ENCODE measurements at regions not wholly inside any gene's neighbourhood (a gene's known extent, or its start where the extent isn't known, plus 50 kb on each side); places are given as distances from the start of the nearest gene placed in this dataset.

DNA sequence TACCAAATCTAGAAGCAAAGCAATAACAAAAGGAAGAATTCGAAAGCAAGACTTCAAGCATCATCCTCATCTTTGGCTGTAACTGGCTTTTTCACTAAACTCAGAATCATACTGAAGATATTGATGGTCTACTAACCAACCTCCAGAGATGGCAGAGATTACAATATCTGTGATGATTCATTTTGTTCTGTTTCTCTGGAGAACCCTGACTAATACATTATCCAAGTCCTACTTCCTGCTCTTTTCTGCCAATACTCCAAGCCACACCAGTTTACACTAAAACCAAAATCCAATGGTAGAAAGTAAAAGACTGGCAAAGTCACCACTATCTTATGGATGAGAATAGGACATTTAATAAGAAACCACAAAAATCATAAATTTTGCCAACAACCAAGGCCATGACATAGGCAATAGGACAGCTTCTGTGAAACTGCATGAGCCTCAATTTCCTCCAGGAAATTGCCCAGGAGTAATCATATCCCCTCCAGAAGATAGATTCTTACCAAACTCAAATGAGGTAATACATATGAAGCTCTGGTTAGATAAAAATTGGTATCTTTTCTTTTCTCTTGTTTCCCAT is 159.8 kb downstream of the METTL4 start:
- DNase-seq = no peak

DNA sequence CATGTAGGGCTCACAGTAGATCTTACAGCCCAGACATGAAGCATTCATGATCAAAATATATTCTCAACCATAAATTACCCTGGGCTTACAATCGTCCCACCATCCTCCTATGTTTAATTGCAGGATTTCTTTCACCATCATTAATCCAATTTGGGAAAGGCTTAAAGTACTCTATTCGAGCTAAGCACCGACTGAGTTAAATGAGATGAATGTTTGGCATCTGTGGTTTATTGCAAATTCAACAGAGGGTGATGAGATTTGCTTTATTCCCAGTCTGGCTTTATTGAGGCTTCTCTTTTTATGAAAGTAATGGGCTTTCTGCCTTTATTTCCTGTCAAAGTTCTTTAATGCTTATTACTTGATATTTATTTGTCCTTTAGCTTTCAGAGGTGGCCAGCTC is 159.0 kb downstream of the METTL4 start:
- no peak for DNase-seq

DNA sequence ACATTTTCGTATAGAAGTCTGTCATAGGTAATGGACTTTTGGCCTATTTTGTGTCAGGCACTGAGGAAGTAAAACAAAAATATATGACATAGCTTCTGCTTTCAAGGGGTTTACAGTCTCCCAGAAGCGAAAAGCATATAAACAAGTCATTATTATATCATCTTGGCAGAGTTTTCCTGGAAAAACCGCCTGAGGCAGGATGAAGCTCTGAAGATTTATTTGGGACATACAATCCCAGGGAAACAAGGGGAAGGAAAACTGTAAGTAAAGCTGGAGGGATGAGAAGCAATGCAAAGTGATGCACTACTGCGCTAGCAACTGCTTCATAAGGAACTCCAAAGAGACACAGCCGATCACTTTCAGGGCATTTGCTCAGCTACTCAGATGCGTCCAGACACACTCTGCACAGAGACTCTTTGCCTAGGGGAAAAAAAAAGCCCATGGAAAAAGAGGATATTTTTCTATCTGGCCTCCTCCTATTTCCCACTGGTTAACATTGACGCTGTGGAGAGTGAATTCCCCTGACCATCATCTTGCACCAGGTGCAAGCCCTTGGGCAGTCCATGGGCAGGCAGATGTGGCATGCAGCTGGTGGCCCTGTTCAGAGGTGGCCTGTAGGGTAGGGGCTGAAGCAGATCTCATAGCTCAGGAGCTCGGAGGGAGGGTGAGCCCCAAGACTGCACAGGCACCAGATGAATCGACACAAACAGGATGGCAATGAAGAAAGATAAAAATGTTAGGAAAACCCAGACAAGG is 158.1 kb downstream of the METTL4 start:
- DNase-seq = no peak

DNA sequence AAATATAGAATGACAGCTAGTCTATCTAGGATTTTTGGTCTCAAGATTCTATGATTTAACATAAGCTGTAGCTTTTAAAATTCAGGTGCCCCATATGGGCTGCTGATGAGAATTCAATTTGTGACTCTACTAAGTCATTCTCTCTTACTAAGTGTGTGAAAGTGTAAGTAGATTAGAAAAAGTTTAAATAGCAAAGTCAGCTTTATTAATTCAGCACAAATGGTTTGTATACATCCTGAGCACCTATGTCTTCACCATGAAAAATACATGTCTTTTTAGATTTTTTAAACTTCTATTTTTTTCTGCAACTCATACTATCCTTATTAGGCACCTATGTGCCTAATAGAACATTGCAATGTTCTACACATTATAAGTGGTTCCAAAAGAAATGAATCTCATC is 157.1 kb downstream of the METTL4 start:
- no peak for DNase-seq

DNA sequence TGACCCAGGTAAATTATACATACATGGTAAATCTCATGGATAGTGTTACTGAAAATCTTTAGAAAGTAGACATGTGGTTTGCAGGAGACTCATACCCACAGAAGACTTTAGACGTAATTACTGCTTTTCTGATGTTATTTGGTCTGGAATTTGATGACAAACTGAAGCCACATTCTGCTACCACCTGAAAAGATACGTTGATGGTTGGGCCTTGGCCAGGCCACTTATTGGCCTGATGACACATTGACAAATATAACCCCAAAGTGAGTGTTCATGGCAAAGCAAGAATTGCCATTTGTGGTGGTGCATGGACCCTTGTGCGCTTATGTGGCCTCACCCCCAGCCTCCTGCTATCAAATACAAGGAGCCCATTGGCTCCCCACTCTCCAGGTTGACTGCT is 155.6 kb downstream of the METTL4 start:
- DNase-seq = no peak

DNA sequence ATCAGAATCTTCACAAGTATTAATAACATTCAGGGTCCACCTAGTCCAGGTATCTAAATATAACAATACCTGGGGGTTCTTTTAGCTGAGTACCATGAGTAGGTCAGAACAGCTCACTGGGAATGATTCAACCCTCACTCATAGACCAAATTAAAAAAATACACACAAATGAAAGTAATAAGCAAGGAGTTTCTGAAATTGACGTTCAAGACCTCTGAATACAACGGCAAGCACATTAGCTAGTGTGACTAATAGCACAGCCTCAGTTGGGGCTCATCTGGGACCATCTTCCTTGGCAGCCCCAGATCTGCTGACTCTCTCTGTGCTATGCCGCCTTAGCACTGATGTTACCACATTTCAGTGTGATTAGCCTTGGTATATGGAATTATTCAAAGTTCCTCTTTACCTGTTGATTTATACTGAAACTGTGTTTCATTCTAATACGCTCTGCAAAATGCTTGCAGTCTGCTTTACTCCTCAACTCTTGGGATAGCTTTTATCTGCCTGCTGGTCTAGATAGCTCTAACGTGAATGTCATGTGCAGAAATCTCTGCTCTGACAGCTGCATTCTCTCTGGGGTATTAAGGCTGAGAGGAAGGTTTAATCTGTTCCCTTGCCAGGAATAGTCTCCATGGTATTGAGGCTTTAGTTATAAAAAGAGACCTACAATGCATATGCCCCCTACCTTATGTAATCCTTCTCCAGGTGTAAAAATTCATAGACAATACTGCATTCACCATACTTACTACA is 153.3 kb downstream of the METTL4 start:
- DNase-seq = no peak

DNA sequence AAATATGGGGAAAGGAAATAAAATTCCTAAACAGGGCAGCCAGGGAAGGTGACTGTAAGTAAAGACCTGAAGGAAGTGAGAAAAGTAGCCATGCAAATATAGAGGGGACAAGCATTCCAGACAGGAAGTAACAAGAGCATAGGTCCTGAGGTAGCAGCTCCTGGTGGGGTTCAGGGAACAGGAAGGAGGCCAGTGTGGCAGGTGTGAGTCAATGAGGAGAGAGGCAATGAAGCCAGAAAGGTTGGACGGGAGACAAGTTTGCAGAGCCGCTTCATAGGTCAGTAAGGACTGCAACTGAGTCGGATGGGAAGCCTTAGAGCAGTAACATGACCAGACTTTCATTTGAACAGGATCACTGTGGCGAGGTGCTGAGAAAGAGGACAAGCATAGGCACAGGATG is 150.9 kb downstream of the METTL4 start:
- no peak for DNase-seq

DNA sequence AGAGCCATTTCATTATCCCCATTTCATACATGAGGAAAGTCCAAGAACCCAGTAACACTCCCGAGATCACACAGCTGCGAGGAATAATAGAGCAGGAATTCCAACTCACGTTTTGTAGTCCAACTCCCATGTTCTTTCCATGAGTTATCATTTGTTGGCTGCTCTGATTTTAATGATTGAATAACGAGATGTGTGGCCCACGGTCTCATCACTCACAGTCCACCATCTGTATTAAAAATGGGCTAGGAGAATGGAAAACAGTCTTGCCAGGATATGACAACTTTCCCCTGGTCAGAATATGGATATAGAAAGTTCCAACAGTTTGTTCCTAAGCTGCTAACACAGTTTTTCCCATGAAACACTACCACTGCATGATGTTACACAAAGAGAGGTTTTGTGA is 147.5 kb downstream of the METTL4 start:
- DNase-seq = peak; percentile 36

DNA sequence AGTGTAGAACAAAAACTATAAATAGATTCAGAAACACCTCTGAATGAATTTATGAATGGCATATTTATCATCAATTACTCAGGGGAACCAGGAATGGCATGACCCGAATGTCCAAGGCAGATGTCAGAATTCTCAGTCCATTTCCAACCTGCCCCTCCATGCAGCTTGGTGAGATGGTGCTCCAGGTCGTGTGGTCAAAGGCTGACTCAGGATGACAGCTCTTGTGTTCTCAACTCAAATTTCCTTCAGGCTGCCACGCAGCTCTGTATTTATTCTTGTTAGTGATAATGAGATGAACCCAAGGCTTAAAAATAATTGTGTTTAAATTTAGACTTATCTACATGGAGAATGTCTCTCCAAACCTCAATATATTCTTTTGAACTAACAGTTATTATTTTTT is 146.9 kb downstream of the METTL4 start:
- no peak for DNase-seq

DNA sequence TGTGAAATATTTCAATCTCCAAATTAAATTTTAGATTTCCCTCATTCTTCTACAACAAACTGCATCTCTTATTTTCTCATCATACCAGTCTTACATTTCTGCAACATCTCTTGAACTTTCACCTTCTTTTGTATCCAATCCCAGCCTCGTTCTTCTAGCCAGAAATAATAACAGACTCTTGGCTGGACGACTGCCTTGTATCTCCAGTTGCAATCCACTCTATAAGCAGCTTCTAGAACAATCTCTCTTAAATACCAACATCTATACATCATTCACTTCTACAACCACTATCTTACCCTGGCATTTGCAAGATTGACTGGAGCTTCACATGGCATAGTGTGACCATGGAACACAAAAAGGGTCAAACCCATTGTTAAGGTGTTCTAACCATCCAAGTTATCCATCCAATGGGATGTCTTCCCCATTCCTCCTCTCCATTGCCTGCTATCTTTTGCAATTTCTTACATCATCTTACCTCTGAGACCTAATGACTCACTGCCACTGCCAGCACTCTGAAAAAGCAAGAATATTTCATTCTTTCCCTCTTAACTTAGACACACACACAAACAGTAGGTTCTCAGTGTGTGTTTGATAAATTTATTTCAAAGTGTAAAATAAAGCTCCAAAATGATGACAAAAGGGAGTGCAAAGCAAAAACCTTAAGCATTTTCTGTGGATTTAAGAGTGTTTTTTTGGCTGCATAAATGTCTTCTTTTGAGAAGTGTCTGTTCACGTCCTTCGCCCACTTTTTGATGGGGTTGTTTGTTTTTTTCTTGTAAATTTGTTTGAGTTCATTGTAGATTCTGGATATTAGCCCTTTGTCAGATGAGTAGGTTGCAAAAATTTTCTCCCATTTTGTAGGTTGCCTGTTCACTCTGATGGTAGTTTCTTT is 145.6 kb downstream of the METTL4 start:
- DNase-seq = no peak

DNA sequence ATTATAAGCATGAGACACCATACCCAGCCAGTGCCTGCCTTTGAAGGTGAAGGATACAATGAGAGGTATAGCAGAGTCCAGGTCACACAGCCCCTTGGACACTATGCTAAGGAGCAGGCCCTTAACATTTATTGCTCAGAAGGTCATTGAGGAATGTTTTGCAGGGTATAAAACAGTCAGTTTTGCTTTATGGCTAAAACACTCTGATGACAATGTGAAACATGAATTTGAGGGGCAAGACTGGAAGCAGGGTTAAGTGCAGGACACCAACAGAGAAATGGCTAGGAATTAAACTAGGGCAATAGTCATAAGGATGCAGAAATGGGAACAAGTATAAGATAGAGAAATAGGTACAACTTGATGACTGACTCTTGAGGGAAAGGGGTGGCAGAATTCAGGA is 141.1 kb downstream of the METTL4 start:
- DNase-seq = no peak

DNA sequence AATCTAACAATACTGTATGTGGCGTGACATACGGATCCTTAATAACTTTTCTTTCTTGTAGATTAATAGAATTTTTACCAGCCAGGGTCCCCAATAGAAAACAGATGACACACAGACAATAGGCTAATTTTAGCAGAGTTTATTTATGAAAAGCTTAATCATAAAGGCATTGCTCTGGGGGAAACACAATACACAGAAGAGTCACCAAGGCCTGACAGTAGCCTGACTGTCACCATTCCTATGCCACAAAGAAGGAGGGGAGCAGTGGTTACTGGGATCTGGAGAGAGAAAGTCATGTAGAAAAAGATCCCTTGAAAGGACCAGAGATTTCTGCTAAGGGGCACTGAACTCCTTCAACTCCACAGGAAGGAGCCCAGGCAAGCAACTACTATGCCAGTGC is 139.5 kb downstream of the METTL4 start:
- DNase-seq = no peak

DNA sequence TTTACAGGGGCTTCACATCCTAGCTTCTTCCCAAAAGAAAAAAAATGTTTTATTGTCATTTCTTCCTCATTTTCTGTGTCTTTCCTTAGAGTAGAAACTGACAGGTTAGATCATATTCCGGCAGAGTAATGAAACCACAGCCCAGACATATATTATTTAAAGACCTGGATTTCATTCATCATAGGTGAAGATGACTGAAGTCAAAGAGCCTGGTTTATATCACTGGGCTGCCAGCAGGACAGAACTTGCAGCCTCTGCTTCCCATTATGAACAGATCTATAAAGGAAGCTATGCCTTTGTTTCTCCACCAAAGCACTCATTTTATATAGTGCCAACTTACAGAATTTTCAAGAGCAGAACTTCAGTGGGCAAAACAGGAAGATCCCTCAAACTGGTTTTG is 137.9 kb downstream of the METTL4 start:
- DNase-seq = no peak

DNA sequence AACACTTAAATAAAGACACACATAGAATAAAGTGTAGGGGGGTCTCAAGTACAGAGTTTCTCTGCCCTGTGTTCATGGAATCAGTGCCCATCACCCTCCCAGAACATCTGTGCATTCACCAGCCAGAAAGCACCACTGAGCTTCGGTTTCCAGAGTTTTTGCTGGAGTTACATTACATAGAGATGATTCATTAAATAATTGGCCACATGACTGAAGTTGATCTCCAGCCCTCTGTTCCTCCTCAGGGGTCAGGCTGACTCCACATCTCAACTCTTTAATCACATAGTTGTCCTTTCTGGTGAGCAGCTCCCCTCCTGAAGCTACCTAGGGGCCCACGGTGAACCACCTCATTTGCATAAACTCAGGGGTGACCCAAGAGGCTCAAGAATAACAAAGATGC is 129.8 kb downstream of the METTL4 start:
- DNase-seq = no peak

DNA sequence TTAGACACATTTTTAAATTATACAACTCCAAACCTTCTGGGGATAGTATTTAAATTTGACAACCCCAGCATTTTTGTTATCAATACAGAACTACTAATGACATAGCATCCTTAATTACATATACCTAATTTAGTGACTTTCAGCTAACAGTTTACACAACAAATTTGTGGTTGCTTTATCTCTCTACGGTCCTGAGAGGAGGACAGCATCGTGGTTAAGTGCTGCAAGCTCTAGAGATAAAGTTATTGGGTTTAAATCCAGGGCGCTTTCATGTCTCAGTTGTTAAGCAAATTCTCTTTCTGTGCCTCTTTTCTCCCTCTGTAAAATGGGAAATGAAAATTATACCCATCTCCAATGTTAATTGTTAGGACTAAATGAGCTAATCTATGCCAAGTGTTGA is 129.3 kb downstream of the METTL4 start:
- DNase-seq = no peak

DNA sequence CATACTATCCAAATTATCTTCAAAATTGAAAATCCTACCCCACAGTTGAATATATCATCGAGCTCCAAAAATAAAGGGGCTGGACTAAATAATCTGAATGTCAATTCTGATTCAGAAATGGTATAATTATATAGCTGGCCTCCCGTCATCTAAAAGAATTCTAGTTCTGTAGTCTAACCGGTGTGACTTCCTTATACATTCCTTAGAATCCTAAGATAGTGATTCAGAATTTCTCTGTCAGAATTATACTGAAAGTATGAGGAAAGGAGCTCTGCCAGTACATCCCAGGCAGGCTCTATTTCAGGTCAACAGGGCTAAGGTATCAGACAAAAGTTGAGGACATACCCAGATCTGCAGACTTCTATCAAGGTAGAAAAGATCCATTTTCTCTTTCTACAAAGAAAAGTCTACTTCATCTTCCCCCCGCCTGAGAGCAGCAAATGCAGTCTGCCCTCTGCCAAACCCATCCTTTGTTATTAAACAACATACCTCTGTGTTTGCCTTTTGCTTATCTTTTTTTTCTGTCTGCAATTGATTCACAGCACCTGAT is 128.5 kb downstream of the METTL4 start:
- DNase-seq = no peak

DNA sequence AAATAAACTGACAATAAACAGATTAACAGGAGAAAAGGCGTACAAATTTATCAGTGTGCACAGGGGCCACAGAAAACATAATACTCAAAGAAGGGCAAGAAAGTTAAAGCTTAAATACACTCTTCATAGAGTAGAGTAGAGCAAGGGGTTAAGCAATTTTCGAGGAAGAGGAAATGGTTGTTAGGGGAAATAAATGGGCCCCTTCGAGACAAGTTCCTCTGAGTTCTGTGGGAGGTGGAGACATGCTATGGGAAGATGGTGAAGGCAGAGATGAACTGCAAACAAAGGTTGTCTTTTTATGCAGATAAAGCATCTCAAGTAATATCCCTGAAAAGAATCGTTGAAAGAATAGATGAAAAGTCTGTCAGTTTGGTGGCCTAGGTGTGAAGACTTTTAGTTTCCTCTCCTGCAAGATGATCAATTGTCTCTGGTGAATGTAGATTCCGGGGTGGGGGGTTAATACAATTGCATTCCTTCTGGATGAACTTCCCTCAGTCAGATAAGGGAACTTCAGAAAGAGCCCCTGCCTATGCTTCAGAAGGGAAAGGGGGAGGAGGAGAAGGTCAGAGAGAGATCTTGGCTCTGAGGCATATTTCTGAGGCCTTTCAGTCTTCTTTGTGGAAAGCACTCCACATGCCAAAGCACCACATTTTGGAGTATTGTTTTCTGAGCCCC is 127.0 kb downstream of the METTL4 start:
- DNase-seq = no peak

DNA sequence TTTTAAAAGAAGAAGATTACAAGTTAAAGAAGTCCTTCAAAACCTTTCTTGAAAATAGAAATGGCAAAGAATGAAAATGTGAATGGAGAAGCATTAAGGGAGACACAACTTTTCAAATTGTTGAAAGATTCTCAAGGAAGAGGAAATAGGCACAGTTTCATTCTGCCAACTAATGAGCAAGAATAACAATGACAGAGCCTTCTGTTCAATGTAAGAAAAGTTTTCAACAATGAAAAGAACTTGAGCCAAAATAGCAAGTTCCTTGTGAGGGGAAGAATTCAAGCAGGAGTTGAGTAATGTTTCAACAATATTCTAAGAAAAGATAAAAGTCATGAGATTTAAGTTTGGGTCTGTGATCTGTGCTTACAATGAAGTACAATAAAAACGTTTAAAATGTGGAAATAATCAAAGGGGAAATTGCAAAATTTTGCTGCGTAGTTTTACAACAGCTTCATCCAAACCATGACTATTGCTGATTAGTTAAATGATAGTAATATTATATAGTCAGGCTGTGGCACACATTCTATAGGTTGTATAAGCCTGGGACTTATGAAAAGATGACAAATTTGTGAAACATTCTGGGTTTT is 122.6 kb downstream of the METTL4 start:
- DNase-seq = no peak

DNA sequence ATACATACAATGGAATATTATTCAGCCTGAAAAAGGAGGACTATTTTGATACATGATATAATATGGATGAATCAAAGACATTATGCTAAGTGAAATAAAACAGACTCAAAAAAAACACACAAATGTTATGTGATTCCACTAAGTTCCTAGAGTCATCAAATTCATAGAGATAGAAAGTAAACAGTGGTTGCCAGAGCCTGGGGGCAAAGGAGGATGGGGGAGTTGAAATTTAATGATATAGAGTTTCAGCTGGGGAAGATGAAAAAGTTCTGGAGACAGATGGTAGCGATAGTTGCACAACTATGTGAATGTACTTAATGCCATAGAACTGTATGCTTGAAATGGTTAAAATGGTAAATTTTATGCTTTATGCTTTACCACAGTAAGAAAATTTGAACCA is 119.7 kb downstream of the METTL4 start:
- no peak for DNase-seq

DNA sequence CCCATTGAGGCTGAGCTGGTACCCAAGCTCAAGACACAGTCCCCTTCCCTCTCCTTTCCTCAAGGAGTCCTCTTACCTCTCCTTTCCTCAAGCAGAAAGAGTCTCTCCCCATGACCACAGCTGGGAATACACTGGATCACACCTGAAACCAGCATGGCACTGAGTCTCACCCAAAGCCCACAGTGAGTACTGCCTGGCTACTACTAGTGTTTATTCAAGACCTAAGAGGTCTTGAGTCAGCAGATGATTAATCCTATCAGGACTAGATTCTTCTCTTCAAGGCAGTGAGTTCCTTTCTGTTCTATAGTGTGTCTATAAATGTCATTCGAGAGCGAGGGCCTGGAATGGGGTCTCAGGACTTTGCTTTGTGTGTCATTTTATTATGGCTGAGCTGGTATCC is 111.4 kb downstream of the METTL4 start:
- DNase-seq = no peak

DNA sequence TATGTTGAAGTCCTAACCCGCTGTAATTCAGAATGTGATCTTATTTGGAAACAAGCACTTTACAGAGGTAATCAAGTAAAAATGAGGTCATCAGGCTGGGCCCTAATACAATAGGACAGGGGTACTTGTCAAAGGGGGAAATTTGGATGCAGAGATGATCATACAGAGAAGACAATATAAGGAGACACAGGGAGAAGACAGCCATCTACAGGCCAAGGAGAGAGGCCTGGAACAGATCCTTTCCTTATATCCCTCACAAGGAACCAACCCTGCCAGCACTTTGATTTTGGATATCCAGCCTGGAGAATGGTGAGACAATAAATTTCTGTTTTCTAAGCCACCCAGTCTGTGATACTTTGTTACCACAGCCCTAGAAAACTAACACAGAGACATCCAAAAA is 104.3 kb downstream of the METTL4 start:
- no peak for DNase-seq

DNA sequence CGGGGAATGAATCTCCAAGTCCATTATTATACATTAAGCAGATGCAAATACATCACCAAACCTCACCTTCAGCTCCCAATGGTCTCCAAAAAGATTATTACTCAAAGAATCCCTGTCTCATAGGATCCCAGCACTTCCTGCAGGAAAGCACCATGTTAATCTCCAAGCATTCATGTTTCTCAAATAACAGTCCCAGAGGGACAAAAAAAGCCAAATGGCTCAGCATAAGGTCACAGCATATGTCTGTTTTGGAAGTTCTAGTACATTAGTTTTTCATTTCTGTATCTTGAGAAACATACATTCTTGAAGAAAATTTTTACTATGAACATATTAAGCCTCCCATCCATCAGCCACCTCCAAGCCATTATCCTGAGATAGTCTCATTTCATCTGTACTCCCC is 103.3 kb downstream of the METTL4 start:
- no peak for DNase-seq

Data from femur (tissue), 1 donor.